HepG2 (cell line): ENCODE measurements at regions not wholly inside any gene's neighbourhood (a gene's known extent, or its start where the extent isn't known, plus 50 kb on each side); places are given as distances from the start of the nearest gene placed in this dataset.
A peak's percentile ranks its signal among the peaks of the same experiment; 100 is the strongest.

Source experiments
- ASH2L ChIP-seq: fragments of 300-600, 200-600 bp; sonication (generic); IDR thresholded peaks from 2 replicates; pipeline ENCODE4 v1.7.0; 2017; ENCODE audit warnings: low read depth, mild to moderate bottlenecking, moderate library complexity, mixed read lengths, low read length; ENCODE audit not compliant: insufficient read length
- FOSL2 ChIP-seq: sonication (generic); formaldehyde crosslinking; IDR thresholded peaks from 2 replicates; pipeline ENCODE4 v1.4.0; 2020; ENCODE audit warnings: missing genetic modification reagents
- FOXP1 ChIP-seq, 2 experiments: fragments of 450-650 bp in 1 of 2; IDR thresholded peaks; 2 replicates each; pipeline ENCODE4 v1.6.1; 2017 to 2018; ENCODE audit warnings: antibody characterized with exemption in 1 of 2
- HDAC1 ChIP-seq: sonication (generic); formaldehyde crosslinking; IDR thresholded peaks from 2 replicates; pipeline ENCODE4 v1.5.1; 2020; ENCODE audit warnings: mild to moderate bottlenecking, missing genetic modification reagents
- HMG20A ChIP-seq: IDR thresholded peaks from 2 replicates; pipeline ENCODE4 v1.6.1; 2016; ENCODE audit warnings: borderline replicate concordance
- HNRNPL ChIP-seq: fragments of 200-400 bp; formaldehyde crosslinking; IDR thresholded peaks from 2 replicates; pipeline ENCODE4 v1.6.1; 2017; ENCODE audit warnings: mild to moderate bottlenecking, low read depth, low read length
- KAT8 ChIP-seq: IDR thresholded peaks from 2 replicates; pipeline ENCODE4 v1.6.1; 2016; ENCODE audit warnings: missing genetic modification reagents, missing compliant biosample characterization
- MBNL3 ChIP-seq: fragments of 250-450 bp; sonication (Bioruptor Pico); conservative IDR thresholded peaks from 2 replicates; pipeline ENCODE4 v1.8.0; 2022; ENCODE audit warnings: mild to moderate bottlenecking, inconsistent platforms
- MED1 ChIP-seq: sonication (generic); formaldehyde crosslinking; IDR thresholded peaks from 2 replicates; pipeline ENCODE4 v1.4.0; 2020; ENCODE audit warnings: missing genetic modification reagents
- PHF8 ChIP-seq: sonication (generic); formaldehyde crosslinking; IDR thresholded peaks from 2 replicates; pipeline ENCODE4 v1.5.0; 2020; ENCODE audit warnings: missing genetic modification reagents
- RFXAP ChIP-seq: sonication (generic); formaldehyde crosslinking; IDR thresholded peaks from 2 replicates; pipeline ENCODE4 v1.4.0; 2020; ENCODE audit warnings: missing genetic modification reagents, borderline replicate concordance
- SP4 ChIP-seq: sonication (generic); formaldehyde crosslinking; IDR thresholded peaks from 2 replicates; pipeline ENCODE4 v1.8.1; 2023; ENCODE audit warnings: mild to moderate bottlenecking, missing genetic modification reagents
- YEATS4 ChIP-seq: sonication (generic); formaldehyde crosslinking; IDR thresholded peaks from 2 replicates; pipeline ENCODE4 v1.4.0; 2020; ENCODE audit warnings: missing genetic modification reagents, borderline replicate concordance
- ZBTB10 ChIP-seq: sonication (generic); formaldehyde crosslinking; IDR thresholded peaks from 2 replicates; pipeline ENCODE4 v1.4.0; 2020; ENCODE audit warnings: missing genetic modification reagents, borderline replicate concordance
- ZFY ChIP-seq: sonication (generic); formaldehyde crosslinking; IDR thresholded peaks from 2 replicates; pipeline ENCODE4 v1.4.0; 2020; ENCODE audit warnings: missing genetic modification reagents
- ZHX1 ChIP-seq: sonication (generic); formaldehyde crosslinking; IDR thresholded peaks from 2 replicates; pipeline ENCODE4 v1.8.1; 2022; ENCODE audit warnings: low read depth, mild to moderate bottlenecking, missing genetic modification reagents
- ZNF687 ChIP-seq: sonication (generic); formaldehyde crosslinking; IDR thresholded peaks from 2 replicates; pipeline ENCODE4 v1.5.1; 2020; ENCODE audit warnings: mild to moderate bottlenecking, missing genetic modification reagents, moderate library complexity
- ZNF790 ChIP-seq: sonication (generic); formaldehyde crosslinking; IDR thresholded peaks from 2 replicates; pipeline ENCODE4 v1.8.0; 2022; ENCODE audit warnings: missing genetic modification reagents, mild to moderate bottlenecking, borderline replicate concordance

- TF ChIP-seq KAT8 (CRISPR knock-in tag) (peak; percentile 42), HMG20A (no peak), ASH2L (no peak), ZFY (peak; percentile 80), HDAC1 (CRISPR knock-in tag) (0 out of 2 replicates have a peak, but pooled peaks have one; percentile 32), FOXP1 (IDR thresholded peaks at IDR 0.05) (no peak), FOXP1 (CRISPR knock-in tag; IDR thresholded peaks at IDR 0.05) (peak; percentile 14; the same call in 1 of the 2 replicates), MBNL3 (CRISPR knock-in tag) (no peak), ZNF687 (CRISPR knock-in tag) (peak; percentile 92), ZHX1 (CRISPR knock-in tag) (no peak), YEATS4 (CRISPR knock-in tag) (0 out of 2 replicates have a peak, but pooled peaks have one; percentile 45), ZBTB10 (CRISPR knock-in tag) (peak; percentile 72; the same call in 1 of the 2 replicates), SP4 (CRISPR knock-in tag) (no peak), ZNF790 (no peak), RFXAP (CRISPR knock-in tag) (peak; percentile 40; the same call in 1 of the 2 replicates), MED1 (CRISPR knock-in tag) (peak; percentile 49; the same call in 1 of the 2 replicates), FOSL2 (0 out of 2 replicates have a peak, but pooled peaks have one; percentile 9), PHF8 (CRISPR knock-in tag) (peak; percentile 59), HNRNPL (peak; percentile 94)
Measured at GRCh38 chr10:78471723-78472550, 438.3 kb downstream of the RPS24 start (continued).
